HEK293 (cell line): ENCODE measurements at regions not wholly inside any gene's neighbourhood (a gene's known extent, or its start where the extent isn't known, plus 50 kb on each side); places are given as distances from the start of the nearest gene placed in this dataset.

Experiments
- CTCF ChIP-seq: fragments of 450-650 bp; formaldehyde crosslinking; IDR thresholded peaks from 2 replicates; pipeline ENCODE4 v1.5.1; 2016; ENCODE audit warnings: missing biosample characterization, missing genetic modification characterization
- ZNF24 ChIP-seq: fragments of 450-650 bp; formaldehyde crosslinking; IDR thresholded peaks from 2 replicates; pipeline ENCODE4 v1.5.1; 2016; ENCODE audit warnings: missing biosample characterization, missing genetic modification characterization
- ZNF514 ChIP-seq: fragments of 450-650 bp; formaldehyde crosslinking; IDR thresholded peaks from 2 replicates; pipeline ENCODE4 v1.5.1; 2016; ENCODE audit warnings: missing biosample characterization, missing genetic modification characterization

DNA sequence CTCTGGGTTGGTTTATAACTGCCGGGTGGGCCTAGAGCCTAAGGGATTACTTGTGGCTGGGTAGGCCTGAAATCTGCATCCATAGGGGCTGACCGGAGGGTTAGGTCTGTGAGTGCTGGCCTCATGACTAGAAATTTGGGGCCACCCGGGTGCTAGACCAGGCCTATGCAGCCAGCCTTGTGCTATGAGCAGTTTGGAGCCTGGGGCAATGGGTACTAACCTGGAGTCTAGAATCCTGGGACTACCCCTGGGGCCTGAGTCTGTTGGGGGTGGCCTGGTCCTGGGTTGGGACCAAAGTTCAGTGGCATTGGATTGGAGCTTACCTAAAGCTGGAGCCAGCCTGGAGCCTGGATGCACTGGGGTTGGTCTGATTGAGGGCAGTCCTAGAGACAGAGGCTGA, 995.2 kb downstream of the ANKRD7 start:
- TF ChIP-seq ZNF514 (tag by site-specific recombination) (no peak), ZNF24 (tag by site-specific recombination) (no peak), CTCF (no peak)
